Kasumi-1 (cell line): ENCODE measurements at regions not wholly inside any gene's neighbourhood (a gene's known extent, or its start where the extent isn't known, plus 50 kb on each side); places are given as distances from the start of the nearest gene placed in this dataset.

Experiments used
- DNase-seq, 2 experiments: peaks; one replicate each; lab custom pipeline; 2025; lab: John Stamatoyannopoulos, UW

DNA sequence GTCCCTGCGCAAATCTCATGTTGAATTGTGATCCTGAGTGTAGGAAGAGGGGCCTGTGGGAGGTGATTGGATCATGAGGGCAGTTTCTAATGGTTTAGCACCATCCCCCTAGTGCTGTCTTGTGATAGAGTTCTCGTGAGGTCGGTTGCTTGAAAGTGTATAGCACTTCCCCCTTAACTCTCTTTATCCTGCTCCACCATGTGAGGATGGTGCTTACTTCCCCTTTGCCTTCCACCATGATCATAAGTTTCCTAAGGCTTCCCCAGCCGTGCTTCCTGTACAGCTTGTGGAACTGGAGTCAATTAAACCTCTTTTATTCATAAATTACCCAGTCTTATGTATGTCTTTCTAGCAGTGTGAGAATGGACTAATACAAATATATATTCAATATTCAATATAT lies 303.7 kb upstream of the SEL1L start:
- DNase-seq = peak; percentile 28 to 31

DNA sequence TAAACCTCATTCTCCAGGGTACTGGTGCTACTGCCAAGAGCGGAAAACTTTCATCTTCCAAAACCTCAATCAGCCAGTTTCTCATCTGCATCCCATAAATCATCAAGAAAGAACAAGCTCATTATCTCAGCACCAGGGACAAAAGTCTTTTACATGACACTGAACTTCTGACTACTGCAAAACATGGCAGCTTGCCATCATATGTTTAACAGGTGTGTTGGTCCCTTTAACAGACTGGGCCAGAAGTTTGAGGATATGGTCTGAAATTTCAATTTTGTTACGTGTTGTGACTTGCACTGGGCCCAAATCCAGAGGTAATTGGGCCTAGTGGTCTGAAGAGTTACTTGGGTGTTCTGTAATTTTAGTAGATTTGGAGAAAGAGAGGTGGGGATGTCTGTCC lies 305.4 kb upstream of the SEL1L start:
- no peak for DNase-seq

DNA sequence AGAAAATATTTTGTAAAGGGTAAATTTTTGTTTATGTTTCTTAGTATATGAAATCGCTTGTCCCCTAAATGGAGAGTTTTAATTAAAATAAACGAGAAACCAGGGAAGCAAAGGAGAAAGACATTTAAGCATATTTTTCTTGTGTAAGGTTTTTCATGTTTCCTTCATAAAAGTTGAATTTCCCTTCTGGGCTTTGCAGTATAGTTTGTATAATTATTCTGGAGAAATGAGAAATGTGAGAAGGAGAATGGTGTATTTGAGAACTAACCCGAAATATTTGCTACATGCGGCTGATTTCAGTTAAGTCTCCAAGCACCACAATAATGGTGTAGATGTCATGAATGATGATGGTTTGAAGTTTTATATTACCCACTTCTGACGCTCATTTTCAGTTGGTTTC lies 307.7 kb upstream of the SEL1L start:
- no peak for DNase-seq

DNA sequence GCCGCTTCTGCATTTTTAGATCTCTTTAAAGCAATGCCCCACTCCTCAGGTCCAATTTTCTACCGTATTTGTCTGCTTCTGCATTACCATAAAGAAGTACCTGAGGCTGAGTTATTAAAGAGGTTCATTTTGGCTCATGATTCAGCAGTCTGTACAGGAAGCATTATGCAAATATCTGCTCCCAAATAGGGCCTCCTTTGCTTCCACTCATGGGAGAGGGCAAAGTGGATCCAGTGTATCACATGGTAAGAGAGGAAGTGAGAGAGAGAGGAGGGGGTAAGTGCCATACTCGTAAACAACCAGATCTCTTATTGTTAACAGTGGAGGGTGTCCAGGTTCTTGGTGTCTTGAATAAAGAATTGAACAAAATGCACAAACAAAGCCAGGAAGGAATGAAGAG lies 316.1 kb upstream of the SEL1L start:
- no peak for DNase-seq

DNA sequence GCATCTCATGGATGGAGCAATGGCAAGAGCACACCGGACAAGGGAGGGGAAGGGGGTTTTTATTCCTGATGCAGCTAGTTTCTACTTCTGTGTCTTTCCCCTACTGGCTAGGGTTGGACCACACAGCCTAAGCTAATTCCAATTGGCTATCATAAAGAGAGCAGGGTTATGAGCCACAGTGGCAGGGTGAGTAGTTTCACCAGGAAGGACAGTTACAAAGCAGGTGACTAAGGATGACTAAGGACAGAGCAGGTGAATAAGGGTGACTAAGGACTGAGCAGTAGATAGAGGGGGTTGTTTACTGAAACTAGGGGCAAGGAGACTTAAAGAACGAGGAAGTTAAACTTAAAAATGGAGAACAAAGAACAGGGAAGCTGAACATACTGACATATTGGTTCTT lies 321.4 kb upstream of the SEL1L start:
- peak; percentile 54 to 55 for DNase-seq

DNA sequence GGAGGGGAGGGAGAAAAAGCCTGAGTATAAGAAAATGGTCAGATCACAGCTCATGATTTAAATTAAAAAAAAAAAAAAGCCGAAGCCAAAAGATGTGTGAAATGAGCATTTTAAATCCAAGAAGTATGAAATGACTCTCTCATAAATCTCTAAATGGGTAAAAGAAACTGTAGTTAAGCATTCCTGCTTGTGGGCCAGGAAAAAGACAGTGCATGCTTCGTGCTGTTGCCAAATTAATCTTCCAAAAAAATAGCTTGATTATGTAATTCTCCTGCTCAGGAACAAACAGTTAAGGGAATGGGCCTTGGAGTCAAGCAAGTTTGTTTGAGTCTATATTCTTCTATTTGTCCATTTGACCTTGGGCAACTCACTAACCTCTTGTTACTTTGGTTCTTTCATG lies 325.4 kb upstream of the SEL1L start:
- no peak for DNase-seq

DNA sequence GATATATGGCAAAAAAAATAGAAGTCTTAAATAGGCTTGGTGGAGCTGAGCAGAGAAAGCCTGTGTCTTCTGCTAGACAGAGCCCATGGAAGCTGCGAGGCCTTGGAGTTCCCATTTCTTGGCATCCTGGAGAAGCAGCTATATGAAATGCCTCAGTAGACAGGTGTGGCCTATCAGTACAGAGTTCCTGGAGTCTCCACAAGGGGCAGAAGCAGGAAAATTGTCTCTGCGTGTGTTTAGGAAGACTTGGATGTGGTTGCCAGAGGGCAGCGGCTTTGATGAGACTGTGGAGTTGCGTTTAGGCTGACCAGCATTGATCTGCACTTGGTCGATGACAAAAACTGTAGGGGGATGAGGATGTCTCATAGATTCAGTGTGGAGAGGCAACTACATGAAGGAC lies 334.5 kb upstream of the SEL1L start:
- no peak for DNase-seq

DNA sequence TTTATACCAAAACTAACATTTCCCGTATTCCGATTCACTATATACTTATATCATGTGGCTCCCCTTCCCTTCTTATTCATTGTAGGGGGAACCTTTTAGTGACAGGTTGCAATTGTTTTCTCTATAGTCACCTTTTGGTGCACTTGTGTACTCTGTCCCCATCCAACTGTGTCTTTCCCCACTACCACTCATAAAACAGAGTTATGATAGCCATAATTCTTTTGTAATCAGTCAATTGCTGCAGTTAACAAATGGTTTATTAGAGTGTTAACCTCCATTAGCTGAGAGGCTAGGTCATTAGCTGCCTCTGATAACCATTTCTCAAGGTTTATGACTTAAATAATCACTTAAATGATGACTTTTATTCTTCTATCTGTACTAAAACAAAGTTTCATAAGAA lies 338.1 kb upstream of the SEL1L start:
- DNase-seq = no peak

DNA sequence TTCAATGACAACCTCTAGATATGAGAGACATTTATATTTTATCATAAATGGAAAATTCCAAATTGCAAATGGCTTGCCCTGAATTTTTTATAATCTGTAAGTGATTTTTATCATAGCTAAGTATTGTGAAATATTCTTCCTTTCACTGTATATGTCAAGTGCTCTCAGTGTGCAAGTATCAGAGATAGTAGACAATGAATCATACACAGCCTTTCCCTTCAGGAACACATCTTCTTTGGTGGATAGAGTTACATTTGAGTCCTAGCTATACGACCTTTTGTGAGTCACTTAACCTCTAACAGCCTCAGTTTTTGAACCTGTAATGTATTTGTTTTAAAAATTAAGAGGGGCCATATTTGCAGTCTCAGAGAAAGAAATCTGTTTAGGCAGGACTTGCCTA lies 350.7 kb upstream of the SEL1L start:
- DNase-seq = no peak

DNA sequence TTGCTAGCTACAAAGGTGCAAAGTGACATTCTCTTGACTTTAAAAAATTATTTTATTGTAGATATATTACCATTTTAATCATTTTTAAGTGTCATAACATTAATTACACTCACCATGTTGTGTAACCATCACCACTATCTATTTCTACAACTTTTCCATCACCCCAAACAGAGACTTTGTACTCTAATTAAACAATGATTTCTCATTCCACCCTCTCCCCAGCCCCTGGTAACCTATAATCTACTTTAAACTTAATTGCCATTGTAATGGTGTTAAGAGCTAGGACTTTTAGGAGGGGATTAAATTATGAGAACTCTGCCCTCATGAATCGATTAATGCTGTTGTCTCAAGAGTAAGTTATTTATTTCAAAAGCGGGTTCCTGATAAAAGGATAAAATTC lies 352.9 kb upstream of the SEL1L start:
- DNase-seq = no peak

DNA sequence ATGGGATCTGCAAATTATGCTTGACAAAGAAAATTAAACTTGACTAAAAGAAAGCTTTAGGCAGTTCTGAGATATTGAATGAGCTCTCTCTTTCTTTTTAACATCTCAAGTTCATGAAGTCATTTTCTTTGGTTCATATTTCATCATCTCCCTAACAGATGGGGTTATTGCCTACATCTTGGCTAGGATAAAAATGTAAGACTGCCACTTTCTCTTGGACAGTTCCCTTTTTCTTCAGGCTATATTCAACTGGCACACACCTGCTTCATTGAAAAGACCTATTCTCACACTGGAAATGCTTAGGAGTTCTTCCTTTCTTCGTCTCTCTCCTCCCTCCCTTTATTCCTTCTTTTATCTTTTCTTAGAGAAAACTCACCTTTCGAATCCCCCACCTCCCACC lies 355.9 kb upstream of the SEL1L start:
- no peak for DNase-seq

DNA sequence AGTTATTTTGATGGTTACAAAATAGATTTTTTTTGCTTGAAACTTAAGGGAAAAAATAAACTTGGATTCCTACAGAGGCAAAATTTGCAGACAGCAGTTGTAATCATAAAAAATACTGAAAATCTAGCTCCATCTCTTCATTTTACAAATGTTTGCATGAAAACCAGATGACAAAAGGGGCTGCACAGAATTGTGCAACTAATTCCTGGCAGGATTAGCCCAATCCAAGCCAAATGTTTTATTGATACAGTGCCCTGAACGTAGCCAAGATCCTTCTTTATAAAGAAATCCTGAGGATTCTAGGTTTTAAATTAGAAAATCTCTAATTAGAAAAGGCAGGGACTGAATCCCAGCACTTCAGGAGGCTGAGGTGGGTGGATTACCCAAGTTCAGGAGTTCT lies 356.4 kb upstream of the SEL1L start:
- no peak for DNase-seq

DNA sequence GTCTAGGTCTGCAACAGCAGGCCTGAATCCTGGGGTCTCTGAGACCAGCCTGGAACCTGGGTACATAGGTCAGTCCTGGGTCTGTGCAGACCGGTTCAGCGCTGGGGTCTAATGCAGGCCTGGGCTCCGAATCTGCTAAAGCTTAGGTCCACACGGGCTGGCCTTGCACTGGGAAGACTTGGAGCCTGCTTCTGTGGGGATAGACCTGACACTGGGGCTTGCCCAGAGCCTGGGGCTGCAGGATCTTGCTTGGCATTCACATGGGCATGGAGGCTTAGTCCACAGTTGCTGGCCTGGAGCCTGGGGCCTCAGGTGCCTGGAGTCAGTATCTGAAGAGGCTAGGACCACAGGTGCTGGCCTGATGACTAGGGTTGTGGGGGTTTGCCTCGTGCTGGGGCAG lies 369.8 kb upstream of the SEL1L start:
- no peak for DNase-seq

DNA sequence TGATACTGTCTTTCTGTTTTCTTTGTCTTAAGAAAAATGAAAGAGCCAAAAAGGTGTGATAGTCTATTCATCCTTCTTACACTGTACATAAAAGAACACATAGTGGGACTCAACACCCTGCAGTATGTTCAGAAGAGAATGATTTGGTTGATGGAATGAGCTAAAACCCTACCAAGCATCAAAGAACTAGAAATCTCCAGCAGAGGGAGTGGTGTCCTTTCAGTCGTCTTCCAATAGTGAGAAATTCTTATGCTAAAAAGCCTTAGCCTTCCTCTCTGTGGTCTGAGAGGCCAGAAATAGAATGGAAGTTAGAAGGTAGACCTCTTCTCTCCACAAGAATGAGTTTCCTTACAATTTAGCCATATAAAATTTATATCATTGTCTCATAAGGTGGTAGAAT lies 393.4 kb upstream of the SEL1L start:
- peak; percentile 41 to 73 for DNase-seq

DNA sequence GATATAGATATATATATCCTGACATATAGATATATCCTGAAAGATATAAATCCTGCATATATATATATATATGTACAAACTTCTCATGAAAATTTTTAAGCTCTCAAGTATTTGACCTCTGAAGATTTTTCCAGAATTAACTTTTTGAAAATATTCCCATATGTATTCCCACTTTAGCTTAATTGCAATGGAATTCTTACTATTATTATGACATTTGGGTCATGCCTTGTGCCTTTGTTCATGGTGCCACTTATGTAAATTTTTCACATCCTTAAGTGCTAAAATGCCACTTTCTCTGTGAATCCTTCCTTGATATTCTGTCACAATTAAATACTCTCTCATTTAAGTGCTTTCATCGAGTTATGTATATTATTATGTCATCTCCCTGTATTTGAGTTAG lies 398.2 kb upstream of the SEL1L start:
- no peak for DNase-seq

DNA sequence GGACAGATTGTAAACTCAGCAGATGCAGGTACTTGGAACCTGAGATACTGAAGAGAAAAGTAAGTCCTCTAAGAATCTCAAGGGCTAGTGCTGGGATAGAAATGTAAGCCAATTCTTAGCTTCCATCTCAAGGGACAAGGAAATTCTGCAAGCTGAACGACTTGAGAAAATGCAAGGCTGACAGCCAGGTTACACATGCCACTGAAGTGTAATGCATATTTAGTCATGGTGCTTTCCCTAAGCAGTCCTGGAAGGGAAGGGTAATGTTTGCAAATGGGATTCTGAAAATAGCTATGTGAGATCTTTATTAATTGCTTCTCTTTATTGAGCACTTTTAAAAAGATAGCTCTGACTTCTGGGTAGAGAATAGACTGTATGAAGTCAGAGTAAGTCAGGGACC lies 402.7 kb upstream of the SEL1L start:
- DNase-seq = no peak

DNA sequence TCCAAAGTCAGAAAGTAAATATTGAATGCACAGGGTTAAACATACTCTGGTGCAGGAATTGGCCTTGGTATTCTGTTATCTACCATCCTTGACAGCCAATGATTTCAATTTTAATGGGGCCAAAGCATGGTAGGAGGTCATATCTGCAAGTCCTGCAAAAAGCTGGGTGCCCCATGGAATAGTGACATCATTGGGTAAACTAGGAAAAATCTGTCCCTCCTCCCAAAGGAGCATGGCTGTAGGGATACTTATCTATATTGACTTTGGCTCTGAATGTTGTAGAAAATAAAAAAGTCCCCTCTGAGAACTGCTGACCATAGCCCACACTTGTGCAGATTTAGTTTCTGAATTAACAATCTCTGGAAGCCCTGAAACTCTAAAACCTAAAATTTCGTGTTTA lies 403.2 kb upstream of the SEL1L start:
- no peak for DNase-seq

DNA sequence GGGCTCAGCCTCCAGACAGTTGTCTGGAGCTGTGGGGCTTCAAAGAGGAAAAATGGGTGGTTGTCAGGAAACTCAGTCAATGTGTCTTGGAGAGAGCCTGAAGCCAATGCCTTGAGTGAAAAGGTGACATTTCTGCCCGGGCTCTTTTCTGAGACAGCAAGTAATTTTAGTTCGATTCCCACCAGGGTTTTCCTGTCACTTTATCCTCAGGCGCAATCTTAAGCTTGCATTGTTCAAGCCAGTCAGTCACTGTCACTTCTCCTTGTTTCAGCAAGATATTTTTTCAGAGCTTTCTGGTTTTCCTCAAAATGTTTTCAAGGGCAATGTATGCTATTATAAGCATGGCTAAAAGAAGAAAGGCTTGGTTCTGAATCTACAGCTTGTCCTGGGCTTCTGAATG lies 404.7 kb upstream of the SEL1L start:
- DNase-seq = no peak

DNA sequence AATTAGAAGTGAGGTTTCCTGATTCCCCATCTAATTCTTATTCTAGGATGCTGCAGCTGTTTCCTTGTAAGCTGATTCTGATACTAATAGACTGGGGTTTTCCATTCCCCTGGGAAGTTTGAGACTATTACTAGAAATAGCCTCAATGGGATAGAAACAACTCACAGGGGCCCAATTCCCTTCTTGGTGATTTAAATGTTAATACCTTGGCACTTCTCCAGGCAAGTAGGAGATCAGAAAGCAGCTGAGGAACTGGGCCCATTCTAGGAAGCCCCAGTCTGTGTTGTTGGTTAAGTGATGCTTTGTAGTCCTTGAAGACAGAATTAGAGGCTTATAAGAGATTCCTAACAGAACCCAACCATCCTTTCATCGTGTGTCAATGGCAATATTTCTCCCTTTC lies 407.0 kb upstream of the SEL1L start:
- no peak for DNase-seq

DNA sequence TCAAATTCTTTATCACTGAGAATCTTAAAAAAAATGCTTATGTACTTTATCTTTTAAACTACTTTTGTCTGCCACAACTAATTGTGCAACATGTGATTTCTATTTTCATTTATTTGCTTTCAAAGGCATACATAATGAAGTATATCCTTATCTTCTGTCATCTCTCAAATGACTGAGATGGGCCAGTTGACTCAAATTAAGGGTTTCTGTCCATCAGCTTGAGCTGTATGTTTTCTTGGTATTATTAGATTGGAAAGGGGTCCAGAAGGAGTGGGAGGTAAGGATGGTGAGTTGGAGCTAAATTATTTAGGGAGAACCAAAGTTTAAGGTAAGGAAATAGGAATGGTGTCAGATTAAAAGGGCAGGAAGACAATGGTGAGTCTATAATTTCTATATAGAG lies 408.4 kb upstream of the SEL1L start:
- no peak for DNase-seq

DNA sequence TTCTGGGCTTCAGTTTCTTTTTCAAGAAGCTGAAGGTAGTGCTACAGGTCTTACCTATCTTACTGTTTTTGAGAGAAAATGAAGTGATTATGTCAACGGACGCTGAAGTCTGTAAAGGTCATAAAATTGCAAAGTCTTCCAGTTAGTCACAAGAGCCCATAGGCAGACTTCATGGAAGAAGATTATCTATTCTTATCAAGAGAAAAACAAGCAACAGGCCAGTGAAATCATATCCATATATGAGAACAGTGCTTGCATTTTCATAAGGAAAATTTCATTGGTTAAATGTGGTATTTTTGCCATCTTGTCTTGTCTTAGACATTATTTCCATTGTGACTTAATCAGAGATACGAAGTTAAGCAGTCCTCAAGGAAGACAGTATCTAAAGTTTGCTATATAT lies 412.7 kb upstream of the SEL1L start:
- DNase-seq = no peak

DNA sequence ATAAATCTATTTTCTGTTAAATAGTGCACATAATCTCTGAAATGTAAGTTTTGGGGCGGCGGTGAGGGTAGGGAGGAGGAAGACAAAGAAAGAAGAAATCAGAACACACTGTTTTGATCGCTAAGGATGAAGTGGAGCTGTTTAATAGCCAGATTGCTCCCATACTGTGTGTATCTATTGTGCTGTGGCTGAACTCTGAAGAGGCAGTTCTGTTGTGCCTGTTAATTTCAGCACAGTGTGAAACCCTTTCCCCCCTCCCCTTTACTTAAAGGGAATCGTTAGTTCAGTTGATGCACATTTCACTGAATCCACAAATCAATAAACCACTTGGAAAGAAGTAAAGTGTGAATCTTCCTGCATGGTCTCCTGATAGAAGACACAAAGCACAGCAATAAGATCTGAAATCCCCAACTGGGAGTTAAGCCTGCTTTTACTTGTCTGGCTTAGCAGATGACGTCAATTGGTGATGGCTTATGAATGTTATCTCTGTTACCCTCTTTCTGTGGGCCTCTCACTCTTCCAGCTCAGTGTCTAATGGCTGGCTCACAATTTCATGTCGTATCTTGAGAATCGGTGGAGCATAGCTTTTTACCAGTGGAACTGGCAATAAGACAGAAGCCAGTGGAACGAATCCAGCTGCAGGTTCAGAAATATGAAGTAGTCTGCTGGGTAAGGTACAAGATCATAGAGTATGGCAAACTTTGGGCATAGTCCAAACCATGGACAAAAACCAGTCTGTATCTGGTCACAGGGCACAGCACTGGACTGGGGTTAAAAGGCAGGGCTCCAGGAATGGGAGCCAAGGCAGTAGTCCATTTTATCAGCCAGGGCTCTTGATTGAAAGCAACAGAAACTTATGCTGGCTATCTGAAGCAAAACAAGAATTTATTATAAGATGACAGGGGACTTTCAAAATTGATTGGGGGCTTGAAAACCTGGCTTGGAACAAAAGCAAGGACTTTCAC lies 413.5 kb upstream of the SEL1L start:
- no peak for DNase-seq

DNA sequence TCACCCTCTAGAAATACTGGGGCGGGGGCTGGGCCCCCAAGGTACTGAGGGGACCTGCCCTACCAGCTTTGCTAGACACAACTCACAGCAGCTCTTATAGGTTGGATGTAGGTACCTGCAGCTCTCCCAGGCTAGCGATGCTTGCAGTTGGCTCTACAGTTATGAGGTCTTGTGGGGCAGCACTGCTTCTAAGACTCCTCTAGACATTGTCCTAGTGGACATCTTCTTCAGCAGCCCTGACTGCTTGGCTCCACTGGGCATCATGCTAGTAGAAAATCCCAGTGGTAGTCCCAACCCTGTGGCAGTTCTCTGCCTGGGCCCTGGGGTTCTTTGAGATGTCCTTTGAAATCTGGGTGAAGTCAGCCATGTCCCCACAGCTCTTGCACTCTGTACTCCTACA lies 419.3 kb upstream of the SEL1L start:
- no peak for DNase-seq

DNA sequence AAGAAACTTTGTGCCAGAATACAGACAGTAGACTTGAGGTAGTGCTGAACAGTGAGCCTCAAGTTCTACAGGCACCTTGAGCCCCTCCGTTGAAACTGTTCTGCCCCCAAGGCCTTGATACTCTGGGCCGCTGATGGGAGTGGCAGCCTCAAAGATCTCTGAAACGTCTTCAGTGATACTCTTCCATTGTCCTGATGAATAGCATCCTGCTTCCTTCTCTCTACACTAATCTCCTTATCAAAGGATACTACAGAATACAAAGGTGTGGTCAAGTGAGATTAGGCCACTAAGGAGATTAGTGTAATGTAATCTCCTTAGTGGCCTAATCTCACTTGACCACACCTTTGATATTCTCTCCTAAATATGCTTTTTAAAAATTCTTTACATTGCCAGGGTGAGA lies 419.8 kb upstream of the SEL1L start:
- DNase-seq = no peak
